Stimulated activated CD4-positive, alpha-beta T cell treated with anti-CD3 and anti-CD28 coated beads, Interleukin-12 subunit alpha, Interleukin-12 subunit beta, amount 100 ng/mL, for 48 hours (primary cell): ENCODE measurements at regions not wholly inside any gene's neighbourhood (a gene's known extent, or its start where the extent isn't known, plus 50 kb on each side); places are given as distances from the start of the nearest gene placed in this dataset.
"Not testable (repeated sequence)": the region's sequence is repeated elsewhere in the genome, so short reads cannot be mapped to it uniquely, and the experiment has no call there.

Experiments used
- DNase-seq, 3 donors: peaks; one replicate each; pipeline ENCODE4 v3.0.0-alpha.2; 2020; ENCODE audit warnings: low read depth in 2 of 3, low spot score in 1 of 3

- no peak for DNase-seq
These were observed 460.0 kb upstream of the NRP1 start for GRCh38 chr10:33794460-33794859.

GRCh38 chr10:33793793-33794192, 459.3 kb upstream of the NRP1 start:
- DNase-seq: no peak

- no peak for DNase-seq
These were observed 456.8 kb upstream of the NRP1 start for GRCh38 chr10:33791272-33791660.

GRCh38 chr10:33790521-33791271, 456.2 kb upstream of the NRP1 start:
- DNase-seq: no peak

- DNase-seq: no peak
These were observed 449.1 kb upstream of the NRP1 start for GRCh38 chr10:33783557-33783956.

DNA sequence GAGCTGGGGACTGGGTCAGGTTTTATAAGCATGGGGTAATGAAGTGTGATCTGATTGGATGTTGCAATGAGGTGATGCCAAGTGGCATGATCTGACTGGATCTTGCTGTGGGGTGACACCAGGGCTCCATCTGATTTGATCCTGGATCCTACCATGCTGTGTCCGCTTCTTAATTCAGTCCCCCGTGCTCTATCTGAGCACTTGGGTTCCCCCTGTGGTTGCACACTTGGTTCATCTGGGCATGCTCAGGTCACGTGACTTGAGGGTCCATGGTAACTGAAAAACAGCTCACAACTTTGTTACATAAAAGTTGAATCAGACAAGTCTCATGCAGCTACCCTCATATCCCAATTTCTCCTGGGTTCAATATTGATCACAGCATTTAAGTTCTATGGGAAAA, 448.6 kb upstream of the NRP1 start:
- no peak for DNase-seq

DNA sequence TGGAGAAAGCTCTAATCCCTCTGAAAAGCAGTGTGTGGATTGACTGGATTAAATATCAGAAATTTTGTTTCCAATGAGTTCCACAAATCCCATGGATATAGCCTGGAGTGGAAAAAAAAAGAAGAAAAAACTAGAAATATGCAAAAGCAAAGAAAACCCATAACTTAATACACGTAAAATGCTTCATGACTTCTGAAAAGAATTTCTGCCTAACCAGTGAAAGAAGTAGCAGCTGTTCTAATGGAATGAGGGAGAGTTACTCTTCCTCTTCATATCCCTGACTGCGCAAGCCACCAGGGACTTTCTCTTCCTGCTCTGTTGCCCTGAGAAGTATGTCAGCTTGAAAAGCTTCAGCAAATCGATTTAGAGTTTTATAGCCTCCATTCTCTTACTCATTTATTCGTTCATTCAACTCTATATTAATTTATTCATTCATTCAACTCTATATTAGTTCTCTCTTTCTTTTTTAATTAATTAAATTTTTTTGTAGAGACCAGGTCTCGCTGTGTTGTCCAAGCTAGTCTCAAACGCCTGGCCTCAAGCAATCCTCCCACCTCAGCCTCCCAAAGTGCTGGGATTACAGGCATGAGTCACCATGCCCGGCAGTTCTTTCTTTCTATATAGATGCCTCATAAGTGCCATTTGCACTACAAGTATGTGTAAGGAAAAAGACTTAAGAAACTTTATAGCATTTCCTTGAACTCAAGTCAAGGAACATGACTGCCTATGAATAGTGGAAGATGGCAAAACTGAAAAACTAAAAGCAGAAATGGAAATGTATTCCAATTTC, 447.3 kb upstream of the NRP1 start:
- DNase-seq: no peak

DNA sequence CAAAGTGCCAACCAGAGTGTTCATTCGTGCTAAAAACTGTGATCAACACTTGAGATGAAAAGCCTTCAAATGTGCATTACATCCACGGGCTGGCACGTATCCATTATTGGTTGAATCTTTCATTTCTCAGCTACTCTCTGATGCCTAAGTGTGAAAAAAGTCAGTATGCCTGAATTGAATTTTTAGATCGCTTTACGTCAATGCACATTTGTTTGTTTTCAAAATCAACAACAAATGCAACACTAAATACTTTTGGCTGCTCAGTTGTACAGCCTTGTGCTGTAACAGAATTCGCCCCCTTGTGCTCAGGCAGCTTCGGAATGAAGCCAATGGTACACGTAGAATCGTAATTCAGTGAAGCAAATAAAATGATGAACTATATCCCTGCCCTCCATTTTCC, 446.5 kb upstream of the NRP1 start:
- DNase-seq: no peak

- DNase-seq: no peak
These were observed 442.8 kb upstream of the NRP1 start for GRCh38 chr10:33777223-33777622.

DNA sequence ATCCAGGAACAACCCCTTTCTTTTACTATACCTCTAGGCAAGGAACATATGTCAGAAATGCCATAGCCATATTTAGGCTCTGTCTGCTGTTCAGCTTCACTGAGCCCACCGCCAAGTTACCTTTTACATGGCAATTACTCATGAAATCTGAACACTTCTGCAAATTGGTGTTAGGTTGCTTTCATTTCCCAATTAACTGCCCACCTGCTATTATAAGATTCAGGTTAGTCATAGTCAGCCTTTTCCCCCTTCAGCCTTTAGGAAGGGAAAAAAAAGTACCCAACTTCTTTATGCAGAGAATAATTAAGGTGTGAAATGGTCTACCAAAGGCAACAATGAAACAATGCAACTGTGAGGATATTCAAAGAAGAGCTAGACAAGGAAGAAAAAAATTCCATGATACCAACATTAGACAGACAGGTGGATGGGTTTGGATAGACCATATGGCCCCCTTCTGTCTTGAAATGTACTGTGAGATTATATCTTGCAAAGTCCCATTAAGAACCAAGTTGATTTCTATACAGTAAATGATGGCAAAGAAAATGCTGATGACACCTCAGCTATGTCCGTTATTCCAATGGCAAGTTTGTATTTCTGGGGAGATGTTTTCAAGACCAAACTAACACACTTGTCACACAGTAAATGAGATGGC, 442.1 kb upstream of the NRP1 start:
- DNase-seq: no peak

- DNase-seq: no peak
These were observed 440.4 kb upstream of the NRP1 start for GRCh38 chr10:33774857-33775256.

DNA sequence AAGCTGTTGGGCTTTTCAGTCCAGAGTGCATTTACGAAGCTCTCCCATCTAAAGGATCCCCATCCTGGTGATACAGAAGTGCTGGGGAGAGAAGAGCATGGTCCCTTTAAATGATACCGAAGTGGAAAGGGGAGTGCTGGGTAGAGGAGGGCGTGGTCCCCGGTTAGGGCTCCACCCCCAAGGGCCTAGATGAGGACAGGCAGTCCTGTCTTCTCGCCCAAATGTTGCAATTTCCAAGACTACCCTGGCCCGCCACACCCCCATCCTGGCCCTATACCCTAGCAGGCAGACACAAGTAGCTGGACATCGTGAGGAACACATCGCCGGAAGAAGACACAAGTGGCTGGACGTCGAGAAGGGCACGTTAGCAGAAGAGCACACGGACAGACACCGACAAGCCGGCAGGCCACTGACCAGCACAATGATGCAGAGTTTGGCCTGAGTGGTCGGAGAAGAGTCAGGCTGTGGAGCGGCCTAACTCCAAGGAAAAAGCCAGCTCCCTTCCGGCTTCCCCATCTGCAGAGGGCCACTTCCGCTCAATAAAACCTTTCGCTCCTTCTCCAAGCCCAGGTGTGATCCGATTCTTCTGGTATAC, 439.5 kb upstream of the NRP1 start:
- DNase-seq: no peak

- DNase-seq: no peak
These were observed 438.7 kb upstream of the NRP1 start for GRCh38 chr10:33773253-33773573.

DNA sequence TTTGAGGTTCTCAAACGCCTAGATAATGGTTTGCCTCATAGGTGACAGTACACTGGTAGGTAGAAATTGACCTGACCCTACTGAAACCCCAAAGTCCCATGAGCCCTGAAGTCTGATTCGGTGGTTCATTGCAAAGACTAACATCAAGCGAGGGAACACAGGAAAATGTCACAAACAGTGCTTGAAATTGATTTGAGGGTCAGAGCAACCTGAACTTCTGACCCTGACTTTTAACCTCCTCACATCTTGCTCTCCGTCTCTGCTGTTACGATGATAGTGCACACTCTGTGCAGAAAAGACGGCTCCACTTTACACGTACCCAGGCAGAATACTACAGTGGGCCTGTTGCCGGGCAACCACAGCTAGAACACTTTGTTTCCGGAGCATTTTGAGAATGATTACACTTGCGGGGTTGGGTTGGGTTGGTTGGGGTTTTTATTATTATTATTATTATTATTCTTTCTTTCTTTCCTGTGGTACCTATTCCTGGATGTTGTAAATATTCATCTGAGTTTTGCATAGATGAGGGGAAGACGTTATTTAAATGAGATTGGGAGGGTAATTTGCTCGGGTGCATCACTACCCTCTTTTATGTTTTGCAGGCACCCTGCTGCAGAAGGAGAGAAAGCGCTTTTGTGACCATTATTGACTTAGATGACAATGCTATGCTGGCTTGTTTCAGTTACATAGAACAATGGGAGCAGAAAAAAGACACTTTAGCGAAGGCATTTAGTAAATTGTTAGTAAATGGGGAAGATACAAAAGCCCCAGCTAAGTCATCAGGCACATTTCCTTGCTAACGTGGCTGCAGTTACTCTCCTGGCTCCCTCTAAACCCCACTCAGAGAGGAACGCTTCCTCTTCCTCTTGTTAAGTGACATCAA, 438.1 kb upstream of the NRP1 start:
- DNase-seq: no peak

GRCh38 chr10:33771856-33772255, 437.4 kb upstream of the NRP1 start:
- not testable (repeated sequence) for DNase-seq

- no peak for DNase-seq
These were observed 430.3 kb upstream of the NRP1 start for GRCh38 chr10:33764694-33765185.

GRCh38 chr10:33760056-33760943, 425.8 kb upstream of the NRP1 start:
- DNase-seq: no peak

DNA sequence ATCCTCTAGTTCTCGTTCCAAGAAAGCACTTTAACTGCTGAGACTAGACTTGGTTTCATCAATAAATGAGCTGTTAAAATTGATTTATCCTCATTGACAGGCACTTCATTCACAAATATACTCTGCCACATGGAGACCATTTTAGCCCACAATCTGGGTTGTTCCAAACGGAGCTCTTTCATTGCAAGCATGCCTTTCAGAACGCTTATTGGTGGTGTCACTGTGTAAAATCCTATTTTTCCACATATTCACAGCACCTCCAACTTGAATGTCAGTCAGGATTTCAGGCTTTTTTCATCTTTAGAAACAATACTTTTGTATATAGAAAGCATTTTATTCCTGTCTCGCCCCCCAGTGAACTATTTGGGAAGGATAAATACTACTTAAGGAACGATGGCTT, 424.7 kb upstream of the NRP1 start:
- no peak for DNase-seq

DNA sequence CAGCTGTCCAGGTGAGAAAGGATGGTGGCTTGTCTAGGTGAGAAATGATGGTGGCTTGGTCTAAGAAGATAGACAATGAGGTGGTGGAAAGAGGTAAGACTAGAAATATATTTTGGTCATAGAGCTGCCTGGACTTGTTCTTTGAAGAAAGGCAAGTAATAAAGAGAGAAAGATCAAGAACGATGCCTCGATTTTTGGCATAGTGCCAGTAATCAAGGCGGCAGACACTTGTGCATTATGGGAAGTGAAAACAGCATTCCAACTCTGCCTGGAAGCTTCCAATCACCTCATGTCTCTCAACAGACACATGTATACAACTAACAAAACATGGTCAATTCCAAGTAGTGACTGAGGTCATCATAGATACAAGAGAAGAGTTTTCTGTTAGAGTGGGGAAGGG, 423.8 kb upstream of the NRP1 start:
- no peak for DNase-seq

DNA sequence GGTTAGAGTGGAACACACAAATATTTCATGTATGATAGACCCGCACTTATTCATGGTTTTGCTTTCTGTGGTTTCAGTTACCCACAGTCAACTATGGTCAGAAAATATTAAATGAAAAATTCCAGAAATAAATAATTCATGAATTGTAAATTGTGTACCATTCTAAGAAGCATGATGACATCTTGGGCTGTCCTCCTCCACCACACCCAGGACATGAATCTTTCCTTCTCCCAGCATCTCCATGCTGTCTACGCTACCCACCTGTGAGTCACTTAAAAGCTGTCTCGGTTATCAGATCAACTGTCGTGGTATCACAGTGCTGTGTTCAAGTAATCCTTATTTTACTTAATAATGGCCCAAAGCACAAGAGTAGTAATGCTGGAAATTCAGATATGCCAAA, 419.6 kb upstream of the NRP1 start:
- no peak for DNase-seq
